ENCODE measurements at regions not wholly inside any gene's neighbourhood (a gene's known extent, or its start where the extent isn't known, plus 50 kb on each side); places are given as distances from the start of the nearest gene placed in this dataset.
A peak's percentile ranks its signal among the peaks of the same experiment; 100 is the strongest.
"Not testable (repeated sequence)": the region's sequence is repeated elsewhere in the genome, so short reads cannot be mapped to it uniquely, and the experiment has no call there.

DNA sequence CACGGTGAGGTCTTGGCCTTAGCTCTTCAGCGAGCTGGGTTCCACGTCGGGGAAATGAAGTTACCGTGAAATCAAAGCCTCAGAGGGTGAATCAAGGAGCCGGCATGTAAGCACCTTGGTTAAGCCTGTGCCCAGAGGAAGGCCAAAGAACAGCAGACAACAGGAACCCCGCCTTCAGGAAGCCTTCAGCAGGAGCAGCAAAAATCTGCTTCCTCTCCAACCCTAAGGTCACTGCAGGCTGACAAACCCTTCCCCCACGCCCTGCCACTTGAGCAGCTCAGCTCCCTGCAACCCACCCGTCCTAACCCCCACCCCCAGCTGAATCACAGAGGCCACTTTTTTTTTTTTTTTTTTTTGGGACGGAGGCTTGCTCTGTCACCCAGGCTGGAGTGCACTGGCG is 72.9 kb upstream of the LTA4H start (continued):
- TF ChIP-seq, protein P1, sequence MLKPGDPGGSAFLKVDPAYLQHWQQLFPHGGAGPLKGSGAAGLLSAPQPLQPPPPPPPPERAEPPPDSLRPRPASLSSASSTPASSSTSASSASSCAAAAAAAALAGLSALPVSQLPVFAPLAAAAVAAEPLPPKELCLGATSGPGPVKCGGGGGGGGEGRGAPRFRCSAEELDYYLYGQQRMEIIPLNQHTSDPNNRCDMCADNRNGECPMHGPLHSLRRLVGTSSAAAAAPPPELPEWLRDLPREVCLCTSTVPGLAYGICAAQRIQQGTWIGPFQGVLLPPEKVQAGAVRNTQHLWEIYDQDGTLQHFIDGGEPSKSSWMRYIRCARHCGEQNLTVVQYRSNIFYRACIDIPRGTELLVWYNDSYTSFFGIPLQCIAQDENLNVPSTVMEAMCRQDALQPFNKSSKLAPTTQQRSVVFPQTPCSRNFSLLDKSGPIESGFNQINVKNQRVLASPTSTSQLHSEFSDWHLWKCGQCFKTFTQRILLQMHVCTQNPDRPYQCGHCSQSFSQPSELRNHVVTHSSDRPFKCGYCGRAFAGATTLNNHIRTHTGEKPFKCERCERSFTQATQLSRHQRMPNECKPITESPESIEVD (tag by site-specific recombination; IDR thresholded peaks at IDR 0.05), result no peak
- TF ChIP-seq ZNF610 (tag by site-specific recombination; IDR thresholded peaks at IDR 0.05; ENCODE audit: borderline replicate concordance), result no peak
- TF ChIP-seq, protein P2, sequence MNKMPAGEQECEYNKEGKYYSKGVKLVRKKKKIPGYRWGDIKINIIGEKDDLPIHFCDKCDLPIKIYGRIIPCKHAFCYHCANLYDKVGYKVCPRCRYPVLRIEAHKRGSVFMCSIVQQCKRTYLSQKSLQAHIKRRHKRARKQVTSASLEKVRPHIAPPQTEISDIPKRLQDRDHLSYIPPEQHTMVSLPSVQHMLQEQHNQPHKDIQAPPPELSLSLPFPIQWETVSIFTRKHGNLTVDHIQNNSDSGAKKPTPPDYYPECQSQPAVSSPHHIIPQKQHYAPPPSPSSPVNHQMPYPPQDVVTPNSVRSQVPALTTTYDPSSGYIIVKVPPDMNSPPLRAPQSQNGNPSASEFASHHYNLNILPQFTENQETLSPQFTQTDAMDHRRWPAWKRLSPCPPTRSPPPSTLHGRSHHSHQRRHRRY (tag by site-specific recombination; IDR thresholded peaks at IDR 0.05), result no peak
- TF ChIP-seq ZBTB1 (tag by site-specific recombination; IDR thresholded peaks at IDR 0.05), result no peak
- TF ChIP-seq, protein P3, sequence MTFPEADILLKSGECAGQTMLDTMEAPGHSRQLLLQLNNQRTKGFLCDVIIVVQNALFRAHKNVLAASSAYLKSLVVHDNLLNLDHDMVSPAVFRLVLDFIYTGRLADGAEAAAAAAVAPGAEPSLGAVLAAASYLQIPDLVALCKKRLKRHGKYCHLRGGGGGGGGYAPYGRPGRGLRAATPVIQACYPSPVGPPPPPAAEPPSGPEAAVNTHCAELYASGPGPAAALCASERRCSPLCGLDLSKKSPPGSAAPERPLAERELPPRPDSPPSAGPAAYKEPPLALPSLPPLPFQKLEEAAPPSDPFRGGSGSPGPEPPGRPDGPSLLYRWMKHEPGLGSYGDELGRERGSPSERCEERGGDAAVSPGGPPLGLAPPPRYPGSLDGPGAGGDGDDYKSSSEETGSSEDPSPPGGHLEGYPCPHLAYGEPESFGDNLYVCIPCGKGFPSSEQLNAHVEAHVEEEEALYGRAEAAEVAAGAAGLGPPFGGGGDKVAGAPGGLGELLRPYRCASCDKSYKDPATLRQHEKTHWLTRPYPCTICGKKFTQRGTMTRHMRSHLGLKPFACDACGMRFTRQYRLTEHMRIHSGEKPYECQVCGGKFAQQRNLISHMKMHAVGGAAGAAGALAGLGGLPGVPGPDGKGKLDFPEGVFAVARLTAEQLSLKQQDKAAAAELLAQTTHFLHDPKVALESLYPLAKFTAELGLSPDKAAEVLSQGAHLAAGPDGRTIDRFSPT (tag by site-specific recombination; IDR thresholded peaks at IDR 0.05), result no peak
- TF ChIP-seq, protein P4, sequence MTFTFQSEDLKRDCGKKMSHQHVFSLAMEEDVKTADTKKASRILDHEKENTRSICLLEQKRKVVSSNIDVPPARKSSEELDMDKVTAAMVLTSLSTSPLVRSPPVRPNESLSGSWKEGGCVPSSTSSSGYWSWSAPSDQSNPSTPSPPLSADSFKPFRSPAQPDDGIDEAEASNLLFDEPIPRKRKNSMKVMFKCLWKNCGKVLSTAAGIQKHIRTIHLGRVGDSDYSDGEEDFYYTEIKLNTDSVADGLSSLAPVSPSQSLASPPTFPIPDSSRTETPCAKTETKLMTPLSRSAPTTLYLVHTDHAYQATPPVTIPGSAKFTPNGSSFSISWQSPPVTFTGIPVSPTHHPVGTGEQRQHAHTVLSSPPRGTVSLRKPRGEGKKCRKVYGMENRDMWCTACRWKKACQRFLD (tag by site-specific recombination; IDR thresholded peaks at IDR 0.05), result no peak
- TF ChIP-seq, protein P5, sequence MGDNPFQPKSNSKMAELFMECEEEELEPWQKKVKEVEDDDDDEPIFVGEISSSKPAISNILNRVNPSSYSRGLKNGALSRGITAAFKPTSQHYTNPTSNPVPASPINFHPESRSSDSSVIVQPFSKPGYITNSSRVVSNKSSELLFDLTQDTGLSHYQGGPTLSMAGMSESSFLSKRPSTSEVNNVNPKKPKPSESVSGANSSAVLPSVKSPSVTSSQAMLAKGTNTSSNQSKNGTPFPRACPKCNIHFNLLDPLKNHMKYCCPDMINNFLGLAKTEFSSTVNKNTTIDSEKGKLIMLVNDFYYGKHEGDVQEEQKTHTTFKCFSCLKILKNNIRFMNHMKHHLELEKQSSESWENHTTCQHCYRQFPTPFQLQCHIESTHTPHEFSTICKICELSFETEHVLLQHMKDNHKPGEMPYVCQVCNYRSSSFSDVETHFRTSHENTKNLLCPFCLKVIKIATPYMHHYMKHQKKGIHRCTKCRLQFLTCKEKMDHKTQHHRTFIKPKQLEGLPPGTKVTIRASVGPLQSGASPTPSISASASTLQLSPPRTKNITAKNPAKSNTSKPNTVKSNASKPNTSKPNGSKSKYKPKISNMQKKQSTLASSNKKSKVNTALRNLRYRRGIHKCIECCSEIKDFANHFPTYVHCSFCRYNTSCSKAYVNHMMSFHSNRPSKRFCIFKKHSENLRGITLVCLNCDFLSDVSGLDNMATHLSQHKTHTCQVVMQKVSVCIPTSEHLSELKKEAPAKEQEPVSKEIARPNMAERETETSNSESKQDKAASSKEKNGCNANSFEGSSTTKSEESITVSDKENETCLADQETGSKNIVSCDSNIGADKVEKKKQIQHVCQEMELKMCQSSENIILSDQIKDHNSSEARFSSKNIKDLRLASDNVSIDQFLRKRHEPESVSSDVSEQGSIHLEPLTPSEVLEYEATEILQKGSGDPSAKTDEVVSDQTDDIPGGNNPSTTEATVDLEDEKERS (tag by site-specific recombination; IDR thresholded peaks at IDR 0.05), result no peak
- TF ChIP-seq ZNF221 (tag by site-specific recombination; IDR thresholded peaks at IDR 0.05; ENCODE audit: borderline replicate concordance), result no peak
- TF ChIP-seq, protein P6, sequence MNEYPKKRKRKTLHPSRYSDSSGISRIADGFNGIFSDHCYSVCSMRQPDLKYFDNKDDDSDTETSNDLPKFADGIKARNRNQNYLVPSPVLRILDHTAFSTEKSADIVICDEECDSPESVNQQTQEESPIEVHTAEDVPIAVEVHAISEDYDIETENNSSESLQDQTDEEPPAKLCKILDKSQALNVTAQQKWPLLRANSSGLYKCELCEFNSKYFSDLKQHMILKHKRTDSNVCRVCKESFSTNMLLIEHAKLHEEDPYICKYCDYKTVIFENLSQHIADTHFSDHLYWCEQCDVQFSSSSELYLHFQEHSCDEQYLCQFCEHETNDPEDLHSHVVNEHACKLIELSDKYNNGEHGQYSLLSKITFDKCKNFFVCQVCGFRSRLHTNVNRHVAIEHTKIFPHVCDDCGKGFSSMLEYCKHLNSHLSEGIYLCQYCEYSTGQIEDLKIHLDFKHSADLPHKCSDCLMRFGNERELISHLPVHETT (tag by site-specific recombination; IDR thresholded peaks at IDR 0.05), result no peak

DNA sequence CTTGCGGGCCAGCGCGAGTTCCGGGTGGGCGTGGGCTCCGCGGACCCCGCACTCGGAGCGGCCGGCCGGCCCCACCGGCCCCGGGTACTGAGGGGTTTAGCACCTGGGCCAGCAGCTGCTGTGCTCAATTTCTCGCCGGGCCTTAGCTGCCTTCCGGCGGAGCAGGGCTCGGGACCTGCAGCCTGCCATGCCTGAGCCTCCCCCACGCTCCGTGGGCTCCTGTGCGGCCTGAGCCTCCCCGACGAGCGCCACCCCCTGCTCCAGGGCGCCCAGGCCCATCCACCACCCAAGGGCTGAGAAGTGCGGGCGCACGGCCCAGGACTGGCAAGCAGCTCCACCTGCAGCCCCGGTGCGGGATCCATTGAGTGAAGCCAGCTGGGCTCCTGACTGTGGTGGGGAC is 73.6 kb upstream of the LTA4H start:
- H3K9me3 ChIP-seq (ENCODE audit: control insufficient read depth, insufficient read depth, low read depth, low read length); H3K27ac ChIP-seq (ENCODE audit: extremely low read depth, low read depth, low read length); POLR2A ChIA-PET; H3K4me3 ChIP-seq (ENCODE audit: low read depth, low read length); H3K36me3 ChIP-seq (ENCODE audit: control insufficient read depth in 2 of 2, insufficient read depth in 1 of 2, low read length in 2 of 2); H3K4me1 ChIP-seq (ENCODE audit: control insufficient read depth, insufficient read depth, low read length); CTCF ChIA-PET: not testable (repeated sequence)

DNA sequence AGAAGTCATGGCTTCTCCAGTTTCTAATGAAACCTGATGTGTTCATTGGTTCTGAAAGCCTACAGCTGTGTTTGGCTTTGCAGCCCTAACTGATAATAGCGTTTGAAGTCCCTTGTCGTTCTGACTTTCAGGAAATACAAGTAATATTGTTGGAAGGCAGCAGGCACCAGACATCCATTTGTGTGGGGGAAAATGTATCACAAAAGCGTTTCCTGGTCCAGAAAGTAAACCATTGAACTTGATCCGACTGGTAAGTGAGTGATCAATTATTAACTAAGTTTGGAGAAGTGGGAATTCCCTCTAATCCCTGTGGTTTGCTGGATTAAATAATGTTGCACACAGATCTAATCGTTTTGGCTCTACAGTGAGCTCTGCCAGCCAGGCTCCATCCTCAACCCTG is 77.3 kb upstream of the LTA4H start:
- CTCF ChIA-PET, result no interaction called here

More for the DNA sequence above, 77.3 kb upstream of the LTA4H start:
- H3K36me3 ChIP-seq (ENCODE audit: control insufficient read depth in 2 of 2, insufficient read depth in 1 of 2, low read length in 2 of 2), result no peaks in the 10 kb centered on the region
- H3K4me3 ChIP-seq (ENCODE audit: low read depth, low read length), result no peak overlapping the region
- POLR2A ChIA-PET, result no interaction called here
- no peaks in the 10 kb centered on the region for H3K4me1 ChIP-seq (ENCODE audit: control insufficient read depth, insufficient read depth, low read length)
- H3K9me3 ChIP-seq (ENCODE audit: control insufficient read depth, insufficient read depth, low read depth, low read length), result no peaks in the 10 kb centered on the region
- H3K27ac ChIP-seq (ENCODE audit: extremely low read depth, low read depth, low read length), result no peak overlapping the region
- TF ChIP-seq ZNF830 (tag by site-specific recombination; IDR thresholded peaks at IDR 0.05; ENCODE audit: low read depth), result no peak
- TF ChIP-seq ZNF585B (tag by site-specific recombination; IDR thresholded peaks at IDR 0.05), result no peak
- TF ChIP-seq, protein P7, sequence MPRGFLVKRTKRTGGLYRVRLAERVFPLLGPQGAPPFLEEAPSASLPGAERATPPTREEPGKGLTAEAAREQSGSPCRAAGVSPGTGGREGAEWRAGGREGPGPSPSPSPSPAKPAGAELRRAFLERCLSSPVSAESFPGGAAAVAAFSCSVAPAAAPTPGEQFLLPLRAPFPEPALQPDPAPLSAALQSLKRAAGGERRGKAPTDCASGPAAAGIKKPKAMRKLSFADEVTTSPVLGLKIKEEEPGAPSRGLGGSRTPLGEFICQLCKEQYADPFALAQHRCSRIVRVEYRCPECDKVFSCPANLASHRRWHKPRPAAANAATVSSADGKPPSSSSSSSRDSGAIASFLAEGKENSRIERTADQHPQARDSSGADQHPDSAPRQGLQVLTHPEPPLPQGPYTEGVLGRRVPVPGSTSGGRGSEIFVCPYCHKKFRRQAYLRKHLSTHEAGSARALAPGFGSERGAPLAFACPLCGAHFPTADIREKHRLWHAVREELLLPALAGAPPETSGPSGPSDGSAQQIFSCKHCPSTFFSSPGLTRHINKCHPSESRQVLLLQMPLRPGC (tag by site-specific recombination; IDR thresholded peaks at IDR 0.05), result no peak
- no peak for TF ChIP-seq ZNF560 (tag by site-specific recombination; IDR thresholded peaks at IDR 0.05; ENCODE audit: borderline replicate concordance)
- peak; percentile 44; the same call in 1 of the 2 replicates for TF ChIP-seq ZBTB17 (tag by site-specific recombination; IDR thresholded peaks at IDR 0.05)
- TF ChIP-seq, protein P4 (tag by site-specific recombination; IDR thresholded peaks at IDR 0.05), result no peak
